ENCODE measurements at regions not wholly inside any gene's neighbourhood (a gene's known extent, or its start where the extent isn't known, plus 50 kb on each side); places are given as distances from the start of the nearest gene placed in this dataset.

DNA sequence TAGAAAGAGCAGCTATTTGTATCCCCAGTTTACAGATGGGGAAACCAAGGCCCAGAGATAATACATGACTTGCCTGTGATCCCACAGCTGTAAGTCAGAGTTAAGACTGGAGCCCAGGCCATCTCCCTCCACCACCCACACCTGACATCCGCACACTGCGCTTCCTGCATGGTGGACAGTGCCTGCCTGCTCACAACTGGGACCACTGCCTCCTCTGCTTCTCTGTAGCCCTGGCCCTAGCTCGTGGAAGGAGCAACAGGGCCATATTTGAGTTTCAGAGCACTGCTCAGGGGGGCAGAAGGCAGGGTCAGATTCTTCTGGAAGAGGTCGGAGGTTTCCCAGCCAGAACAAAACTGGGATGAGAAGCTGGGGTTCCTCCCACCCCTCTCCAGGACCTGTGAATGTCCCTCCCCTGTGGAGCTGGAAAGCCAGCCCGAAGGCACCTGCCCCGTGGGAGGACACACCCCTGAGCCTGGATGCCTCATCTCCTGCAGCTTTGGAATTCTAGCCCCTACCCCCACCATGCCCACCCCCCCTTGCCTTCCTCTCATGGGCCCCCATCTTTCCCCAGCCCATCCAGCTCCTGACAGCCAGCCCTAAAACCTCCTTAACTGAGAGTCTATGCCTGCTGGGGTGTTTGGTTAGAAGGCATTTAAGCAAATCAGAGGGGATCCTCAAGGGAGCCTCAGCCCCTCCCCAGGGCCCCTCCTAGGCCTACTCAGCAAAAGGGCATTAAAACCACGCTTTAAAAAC lies 100.1 kb downstream of the TPRA1 start:
- no peak for DNase-seq (ENCODE audit: insufficient read length)
- TF ChIP-seq POLR2AphosphoS5 (IDR thresholded peaks at IDR 0.05; ENCODE audit: low read depth, low read length) (no peak), POLR2A (IDR thresholded peaks at IDR 0.05; ENCODE audit: low read depth, low read length) (no peak), TAF1 (IDR thresholded peaks at IDR 0.05; ENCODE audit: borderline replicate concordance, low read depth, low read length) (no peak)
- no peak for FAIRE-seq

DNA sequence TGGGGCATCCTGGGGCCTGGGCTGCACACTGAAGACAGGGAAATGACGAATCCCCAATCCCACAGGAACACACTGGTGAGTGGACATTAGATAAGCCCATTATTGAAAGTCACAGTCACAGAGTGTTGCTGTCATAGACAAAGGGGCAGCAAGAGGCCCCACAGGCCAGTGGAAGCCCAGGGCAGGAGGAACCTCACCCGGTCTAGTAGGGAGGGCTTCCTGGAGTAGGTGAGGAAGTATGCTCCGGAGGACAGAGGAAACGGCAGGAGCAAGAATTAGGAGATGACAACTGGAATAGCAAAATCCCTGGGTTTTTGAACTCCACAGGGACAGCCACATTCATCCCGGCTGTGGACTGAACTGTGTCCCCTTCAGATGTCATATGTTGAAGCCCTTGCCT lies 101.2 kb downstream of the TPRA1 start:
- no peak for FAIRE-seq
- no peak for DNase-seq (ENCODE audit: insufficient read length)
- TF ChIP-seq POLR2A (IDR thresholded peaks at IDR 0.05; ENCODE audit: low read depth, low read length) = no peak
- TF ChIP-seq TAF1 (IDR thresholded peaks at IDR 0.05; ENCODE audit: borderline replicate concordance, low read depth, low read length) = no peak
- TF ChIP-seq POLR2AphosphoS5 (IDR thresholded peaks at IDR 0.05; ENCODE audit: low read depth, low read length) = no peak

DNA sequence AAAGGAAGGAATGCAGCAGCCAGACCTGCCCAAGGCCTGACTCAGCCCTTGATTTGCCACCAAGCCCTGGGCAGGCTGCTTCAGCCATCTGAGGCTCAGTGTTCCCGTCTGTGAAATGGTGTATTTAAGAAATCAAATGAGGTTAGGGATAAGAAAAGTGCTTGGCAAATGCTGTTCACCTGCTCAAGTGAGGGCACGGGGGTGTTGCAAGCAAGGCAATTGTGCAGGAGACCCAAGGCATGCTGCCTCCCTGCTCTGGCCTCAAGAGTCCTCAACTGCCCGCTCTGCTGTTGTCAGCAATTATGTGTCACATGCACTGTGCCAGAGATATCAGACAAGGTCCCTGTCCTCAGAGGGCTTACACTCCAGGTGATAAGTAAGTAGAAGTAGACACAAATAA lies 101.8 kb downstream of the TPRA1 start:
- no peak for FAIRE-seq
- no peak for DNase-seq (ENCODE audit: insufficient read length)
- TF ChIP-seq POLR2A (IDR thresholded peaks at IDR 0.05; ENCODE audit: low read depth, low read length) (no peak), TAF1 (IDR thresholded peaks at IDR 0.05; ENCODE audit: borderline replicate concordance, low read depth, low read length) (no peak), POLR2AphosphoS5 (IDR thresholded peaks at IDR 0.05; ENCODE audit: low read depth, low read length) (no peak)

DNA sequence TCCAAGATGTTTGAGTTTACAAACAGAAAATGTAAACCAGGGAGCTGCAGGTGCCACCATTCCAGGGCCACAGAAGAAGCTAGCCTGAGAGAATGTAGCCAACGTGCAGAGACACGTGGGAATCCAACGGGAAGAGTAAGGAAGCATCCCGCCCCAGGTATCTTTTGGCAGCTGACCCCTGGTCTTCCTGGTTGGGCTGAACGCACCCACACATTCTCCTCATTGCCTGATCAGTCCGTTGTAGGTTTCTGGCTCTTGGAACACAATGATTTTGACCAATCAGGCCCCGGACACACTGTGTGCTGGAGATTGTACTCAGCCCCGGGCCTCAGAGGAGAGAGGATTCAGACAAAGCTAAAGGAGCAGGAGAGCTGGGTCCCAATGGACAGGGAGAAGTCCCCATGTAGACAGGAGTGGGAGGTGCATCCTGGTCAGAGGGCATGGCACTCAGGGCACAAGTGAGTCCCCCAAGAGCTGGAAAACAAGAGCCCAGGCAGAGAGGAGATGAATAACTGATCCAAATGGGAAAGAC lies 102.3 kb downstream of the TPRA1 start:
- FAIRE-seq (no peak), DNase-seq (ENCODE audit: insufficient read length) (no peak)
- no peak for TF ChIP-seq TAF1 (IDR thresholded peaks at IDR 0.05; ENCODE audit: borderline replicate concordance, low read depth, low read length)
- no peak for TF ChIP-seq POLR2A (IDR thresholded peaks at IDR 0.05; ENCODE audit: low read depth, low read length)
- no peak for TF ChIP-seq POLR2AphosphoS5 (IDR thresholded peaks at IDR 0.05; ENCODE audit: low read depth, low read length)

DNA sequence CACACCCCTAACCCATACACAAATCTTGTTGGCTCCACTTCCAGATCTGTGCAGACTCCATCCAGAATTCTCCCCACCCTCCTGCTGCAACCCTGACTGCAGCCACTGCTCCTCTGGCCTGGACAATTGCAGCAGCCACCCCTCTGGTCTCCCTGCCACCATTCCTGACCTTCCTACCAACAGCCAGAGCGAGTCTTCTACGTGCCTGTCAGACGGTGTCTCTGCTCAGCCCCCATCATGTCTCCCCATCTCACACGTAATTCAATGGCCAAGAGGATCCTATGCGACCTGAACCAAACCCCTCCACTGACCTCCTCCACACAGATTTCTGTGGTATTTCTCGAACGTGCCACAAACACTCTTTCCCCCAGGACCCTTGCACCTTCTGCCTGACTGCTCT lies 103.3 kb downstream of the TPRA1 start:
- FAIRE-seq (no peak), DNase-seq (ENCODE audit: insufficient read length) (no peak)
- TF ChIP-seq POLR2A (IDR thresholded peaks at IDR 0.05; ENCODE audit: low read depth, low read length) = no peak
- TF ChIP-seq TAF1 (IDR thresholded peaks at IDR 0.05; ENCODE audit: borderline replicate concordance, low read depth, low read length) = no peak
- TF ChIP-seq POLR2AphosphoS5 (IDR thresholded peaks at IDR 0.05; ENCODE audit: low read depth, low read length) = no peak

DNA sequence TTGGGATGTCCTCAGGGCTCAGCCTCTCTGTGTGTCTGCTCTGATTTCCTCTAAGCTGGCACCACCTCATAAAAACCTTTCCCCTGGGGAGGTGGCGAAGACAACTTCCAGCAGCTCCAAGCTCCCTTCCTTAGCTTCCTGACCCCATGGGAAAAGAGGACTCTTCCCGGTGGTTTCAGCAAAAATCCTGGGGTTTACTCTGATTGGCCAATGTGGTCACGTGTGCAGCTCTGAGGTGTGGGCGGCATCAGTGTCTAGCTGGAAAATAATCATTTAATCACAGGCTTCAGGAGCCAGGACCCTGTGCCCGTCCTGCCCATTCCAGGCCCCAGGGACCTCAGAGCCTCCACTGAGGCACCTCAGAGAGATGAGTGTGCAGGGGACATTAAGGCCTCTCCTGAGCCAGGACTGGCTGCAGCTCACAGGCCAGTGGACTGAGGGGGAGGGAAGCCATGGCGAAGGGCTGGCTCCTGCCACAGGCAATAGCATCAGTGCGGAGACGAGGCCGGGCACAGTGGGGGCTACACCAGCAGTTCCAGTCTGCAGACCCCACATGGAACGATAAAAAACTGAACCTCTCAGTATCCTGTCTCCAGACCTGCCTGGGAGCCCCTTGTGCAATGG lies 104.1 kb downstream of the TPRA1 start:
- TF ChIP-seq POLR2A (IDR thresholded peaks at IDR 0.05; ENCODE audit: low read depth, low read length) (no peak), POLR2AphosphoS5 (IDR thresholded peaks at IDR 0.05; ENCODE audit: low read depth, low read length) (no peak), TAF1 (IDR thresholded peaks at IDR 0.05; ENCODE audit: borderline replicate concordance, low read depth, low read length) (no peak)
- no peak for DNase-seq (ENCODE audit: insufficient read length)
- no peak for FAIRE-seq

DNA sequence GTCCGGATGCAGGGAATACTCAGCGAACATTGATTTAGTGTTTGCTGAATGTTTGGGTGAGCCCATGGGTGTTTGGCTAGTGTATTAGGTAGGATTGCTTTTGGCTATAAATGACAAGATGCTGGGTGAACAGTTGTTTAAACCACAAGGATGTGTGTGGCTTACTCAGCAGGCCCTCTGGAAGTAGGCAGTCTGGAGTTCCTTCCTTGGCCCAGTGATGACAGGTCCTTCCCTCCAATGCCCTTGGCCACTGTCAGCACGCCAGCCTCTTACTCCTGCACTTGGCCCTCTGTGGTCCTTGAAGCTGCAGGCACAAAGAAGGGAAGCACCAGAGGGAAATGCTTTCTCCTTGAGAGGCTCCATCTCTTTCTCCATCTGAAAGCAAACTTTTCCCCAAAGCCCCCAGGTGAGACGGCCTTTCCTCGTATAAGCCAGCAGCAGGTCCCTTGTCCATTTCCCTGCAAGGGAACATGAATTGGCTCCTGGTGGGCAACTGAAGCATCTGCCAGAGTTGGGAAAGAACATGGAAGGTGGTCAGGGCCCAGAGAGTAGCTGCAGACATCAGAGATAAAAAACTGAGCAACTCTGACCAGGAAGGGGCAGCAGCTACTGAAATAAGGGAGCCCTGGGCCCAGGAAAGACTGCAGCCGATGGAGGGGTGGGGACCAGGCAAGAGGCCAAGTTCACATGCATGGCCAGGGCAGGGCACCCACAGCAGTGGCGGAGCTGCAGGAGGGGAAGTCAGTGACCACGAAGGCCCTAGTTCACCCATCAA lies 105.0 kb downstream of the TPRA1 start:
- TF ChIP-seq TAF1 (IDR thresholded peaks at IDR 0.05; ENCODE audit: borderline replicate concordance, low read depth, low read length) (no peak), POLR2AphosphoS5 (IDR thresholded peaks at IDR 0.05; ENCODE audit: low read depth, low read length) (no peak), POLR2A (IDR thresholded peaks at IDR 0.05; ENCODE audit: low read depth, low read length) (no peak)
- FAIRE-seq = no peak
- DNase-seq (ENCODE audit: insufficient read length) = no peak

DNA sequence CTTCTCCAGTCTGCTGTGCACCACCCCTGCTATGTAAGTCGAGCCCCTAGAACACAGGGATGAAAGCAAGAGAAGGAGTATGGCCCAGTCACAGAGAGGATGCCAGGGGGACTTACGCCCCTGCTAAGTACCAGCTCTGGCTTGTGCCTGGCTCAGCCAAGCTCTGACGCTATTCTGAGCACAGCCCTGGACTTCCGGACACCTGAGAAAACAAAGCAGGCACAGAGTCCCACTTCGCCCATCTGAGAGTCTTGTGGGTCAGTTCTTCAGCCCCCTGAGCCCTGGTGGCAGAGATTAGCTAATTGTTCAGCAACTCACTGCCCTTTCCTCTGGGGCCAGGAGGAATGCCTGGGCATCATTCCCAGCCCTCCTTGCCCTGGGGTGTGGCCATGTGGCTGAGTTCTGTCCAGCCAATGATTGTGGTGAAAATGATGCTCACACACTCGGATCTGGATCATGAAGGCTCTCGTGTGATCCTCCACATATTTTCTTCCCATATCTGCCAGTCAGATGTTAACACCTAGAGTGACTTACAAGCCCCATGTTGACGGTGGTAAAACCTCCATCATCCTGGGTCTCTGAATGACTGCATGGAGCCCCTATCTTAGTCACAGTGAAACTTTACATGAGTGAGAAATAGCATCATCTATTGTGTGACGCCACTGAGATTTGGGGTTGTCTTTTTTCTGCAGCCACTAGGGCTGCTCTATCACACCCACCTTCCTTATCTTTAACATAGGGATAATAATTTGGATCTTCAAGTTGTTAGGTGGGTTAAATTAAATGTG lies 105.7 kb downstream of the TPRA1 start:
- TF ChIP-seq POLR2AphosphoS5 (IDR thresholded peaks at IDR 0.05; ENCODE audit: low read depth, low read length) = no peak
- FAIRE-seq = peak; percentile 70
- DNase-seq (ENCODE audit: insufficient read length) = no peak

DNA sequence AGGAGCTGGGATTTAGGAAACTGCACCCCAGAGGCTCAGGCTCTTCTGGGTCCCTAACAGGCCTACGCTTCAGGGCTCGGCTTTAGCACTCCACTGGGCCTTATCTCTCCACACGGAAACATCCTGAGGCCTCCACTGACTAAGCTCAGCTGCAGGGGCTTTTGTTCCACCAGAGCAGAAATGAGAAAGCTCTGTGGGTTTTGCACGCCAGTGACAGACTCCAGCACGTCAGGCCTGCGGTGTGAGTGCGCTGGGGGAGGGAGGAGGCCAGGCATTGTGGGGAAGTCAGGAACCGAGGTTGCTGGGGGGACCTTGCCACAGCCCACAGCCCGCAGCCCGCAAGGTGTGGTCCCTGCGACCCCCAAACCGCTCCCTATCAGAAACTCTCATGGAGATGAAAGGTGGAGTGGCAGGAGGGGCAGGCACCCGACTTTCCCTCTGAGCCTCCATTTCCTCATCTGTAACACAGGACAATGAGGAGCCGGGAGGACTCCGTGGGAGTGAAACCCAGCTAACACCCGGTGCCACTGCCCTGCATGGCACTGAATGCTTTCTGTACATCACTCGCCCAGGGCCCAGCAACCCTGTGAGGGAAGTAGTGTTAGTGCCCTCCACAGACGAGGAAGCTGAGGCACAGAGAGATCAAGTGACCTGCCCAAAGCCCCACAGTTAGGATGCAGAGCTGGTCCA lies 106.5 kb downstream of the TPRA1 start:
- FAIRE-seq (peak; percentile 84), DNase-seq (ENCODE audit: insufficient read length) (peak; percentile 62)
- TF ChIP-seq POLR2A (IDR thresholded peaks at IDR 0.05; ENCODE audit: low read depth, low read length) = no peak

DNA sequence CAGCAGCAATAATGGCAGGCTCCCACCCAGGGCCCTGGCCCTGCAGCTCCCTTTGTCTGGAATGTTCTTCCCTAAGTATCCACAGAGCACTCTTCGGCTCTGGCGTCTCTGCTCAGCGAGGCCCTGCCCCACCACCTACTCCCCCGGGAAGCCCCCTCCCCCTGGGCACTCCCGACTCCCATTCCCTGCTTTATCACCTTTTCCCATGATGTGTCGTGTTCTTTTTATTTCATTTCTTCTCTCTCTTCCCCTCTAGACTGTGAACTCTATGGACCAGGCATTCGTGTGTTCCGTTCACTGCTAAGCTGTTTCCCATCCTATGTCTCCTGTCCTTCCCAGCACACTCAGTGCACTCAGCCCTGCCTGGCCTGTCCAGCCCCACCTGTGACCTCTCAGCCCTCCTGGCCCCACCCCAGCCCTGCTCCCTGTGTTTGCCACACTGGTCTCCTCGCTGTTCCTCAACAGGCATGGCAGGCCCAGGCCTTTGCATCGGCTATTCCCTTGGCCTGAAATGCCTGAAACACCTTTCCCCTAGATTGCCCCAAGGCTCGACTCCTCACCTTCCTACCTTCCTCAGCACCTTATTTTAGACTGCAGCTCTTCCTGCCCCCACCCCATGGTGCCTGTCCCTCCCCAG lies 107.4 kb downstream of the TPRA1 start:
- no peak for TF ChIP-seq POLR2AphosphoS5 (IDR thresholded peaks at IDR 0.05; ENCODE audit: low read depth, low read length)
- no peak for TF ChIP-seq TAF1 (IDR thresholded peaks at IDR 0.05; ENCODE audit: borderline replicate concordance, low read depth, low read length)
- TF ChIP-seq POLR2A (IDR thresholded peaks at IDR 0.05; ENCODE audit: low read depth, low read length) = no peak
- peak; percentile 58 for FAIRE-seq
- DNase-seq (ENCODE audit: insufficient read length) = no peak
